ENCODE measurements at regions not wholly inside any gene's neighbourhood (a gene's known extent, or its start where the extent isn't known, plus 50 kb on each side); places are given as distances from the start of the nearest gene placed in this dataset.

GRCh38 chr6:63425493-63425892 lies 105.7 kb upstream of the LGSN start:
- TF ChIP-seq POLR2AphosphoS5 (IDR thresholded peaks at IDR 0.05) = no peak
- TF ChIP-seq CTCF (IDR thresholded peaks at IDR 0.05) = no peak
- TF ChIP-seq EP300 (IDR thresholded peaks at IDR 0.05; ENCODE audit: low read depth) = no peak
- TF ChIP-seq POLR2A (IDR thresholded peaks at IDR 0.05) = no peak
- 83 to 94% methylated on average over 1 to 2 of the region's 2 CpGs for WGBS, 2 donors (ENCODE audit: low coverage in 1 of 2)
- intact Hi-C loops (cut with DNase I; ENCODE audit: low total_unique reads) = no loop called here
- Histone ChIP-seq H3K27ac (no peak overlapping the region), H3K27me3 (no peaks in the 10 kb centered on the region), H3K36me3 (no peaks in the 10 kb centered on the region), H3K9me3 (no peaks in the 10 kb centered on the region), H3K4me1 (peaks cover 0 to 5% (median under 1%) of the 10 kb centered on the region in 4 donors), H3K4me3 (no peak overlapping the region)
- no peak for DNase-seq
- in situ Hi-C loops (cut with MboI; ENCODE audit: low pct_ligation_motif_present in 1 of 4, low pct_unique_long_range_greater_than_20kb in 1 of 4, low sequenced_read_pairs in 3 of 4) = no loop called here

DNA sequence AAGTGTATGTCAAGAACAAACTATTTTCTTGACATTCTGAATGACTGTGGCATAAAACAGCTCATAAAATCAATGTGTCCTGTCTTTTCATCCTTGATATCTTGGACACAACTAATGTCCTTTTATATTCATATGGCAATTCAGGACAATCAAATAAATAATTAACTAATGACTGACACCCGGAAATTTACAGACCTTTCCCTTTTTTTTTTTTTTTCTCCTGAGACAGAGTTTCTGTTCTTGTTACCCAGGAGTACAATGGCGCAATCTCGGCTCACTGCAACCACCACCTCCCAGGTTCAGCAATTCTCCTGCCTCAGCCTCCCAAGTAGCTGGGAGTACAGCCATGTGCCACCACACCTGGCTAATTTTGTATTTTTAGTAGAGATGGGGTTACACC lies 107.1 kb upstream of the LGSN start:
- in situ Hi-C loops (cut with MboI; ENCODE audit: low pct_ligation_motif_present in 1 of 4, low pct_unique_long_range_greater_than_20kb in 1 of 4, low sequenced_read_pairs in 3 of 4) = no loop called here
- no peaks in the 10 kb centered on the region for H3K27me3 ChIP-seq
- no peak for DNase-seq
- H3K9me3 ChIP-seq = no peaks in the 10 kb centered on the region
- H3K4me3 ChIP-seq = no peak overlapping the region
- TF ChIP-seq POLR2A (IDR thresholded peaks at IDR 0.05) (no peak), POLR2AphosphoS5 (IDR thresholded peaks at IDR 0.05) (no peak), EP300 (IDR thresholded peaks at IDR 0.05; ENCODE audit: low read depth) (no peak), CTCF (IDR thresholded peaks at IDR 0.05) (no peak)
- 60 to 85% methylated on average over 1 to 3 of the region's 3 CpGs for WGBS, 2 donors (ENCODE audit: low coverage in 1 of 2)
- H3K36me3 ChIP-seq = no peaks in the 10 kb centered on the region
- intact Hi-C loops (cut with DNase I; ENCODE audit: low total_unique reads) = no loop called here
- H3K4me1 ChIP-seq = no peaks in the 10 kb centered on the region
- H3K27ac ChIP-seq = no peak overlapping the region

GRCh38 chr6:63427951-63428350 lies 108.2 kb upstream of the LGSN start:
- in situ Hi-C loops (cut with MboI; ENCODE audit: low pct_ligation_motif_present in 1 of 4, low pct_unique_long_range_greater_than_20kb in 1 of 4, low sequenced_read_pairs in 3 of 4) = no loop called here
- no peak for TF ChIP-seq POLR2AphosphoS5 (IDR thresholded peaks at IDR 0.05)
- TF ChIP-seq EP300 (IDR thresholded peaks at IDR 0.05; ENCODE audit: low read depth) = no peak
- no peak for TF ChIP-seq POLR2A (IDR thresholded peaks at IDR 0.05)
- TF ChIP-seq CTCF (IDR thresholded peaks at IDR 0.05) = no peak
- no peaks in the 10 kb centered on the region for H3K9me3 ChIP-seq
- no peak for DNase-seq
- 65 to 71% methylated on average over 2 of the region's 2 CpGs for WGBS, 2 donors (ENCODE audit: low coverage in 1 of 2)
- H3K27me3 ChIP-seq = no peaks in the 10 kb centered on the region
- intact Hi-C loops (cut with DNase I; ENCODE audit: low total_unique reads) = no loop called here
- H3K36me3 ChIP-seq = no peaks in the 10 kb centered on the region
- no peak overlapping the region for H3K27ac ChIP-seq
- no peak overlapping the region for H3K4me3 ChIP-seq
- no peaks in the 10 kb centered on the region for H3K4me1 ChIP-seq

DNA sequence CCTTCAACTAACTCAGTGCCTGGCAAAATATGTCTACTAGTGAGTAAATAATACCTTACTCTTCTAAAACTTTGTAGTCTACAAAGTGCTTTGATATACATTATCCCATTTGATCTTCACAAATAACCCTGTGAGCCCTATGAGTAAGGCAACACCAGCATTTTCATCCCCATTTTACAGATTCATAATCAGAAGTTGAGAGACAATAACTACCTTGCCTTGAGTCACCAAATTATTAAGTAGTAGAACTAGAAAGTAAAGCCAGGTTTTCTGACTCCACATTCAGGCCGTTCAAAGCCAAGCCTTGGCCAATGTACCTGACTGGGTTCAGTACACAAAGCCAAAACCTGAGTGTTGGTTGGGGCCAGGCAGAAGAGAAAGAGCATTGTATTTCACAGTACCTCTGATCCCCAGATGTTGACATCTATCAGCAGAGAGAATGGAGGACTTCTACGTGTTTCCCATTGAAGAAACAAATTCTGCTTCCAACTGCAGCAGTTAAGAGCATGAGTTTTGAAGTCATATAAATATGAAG lies 111.3 kb upstream of the LGSN start:
- no peak for DNase-seq
- TF ChIP-seq EP300 (IDR thresholded peaks at IDR 0.05; ENCODE audit: low read depth) = no peak
- no peak for TF ChIP-seq POLR2AphosphoS5 (IDR thresholded peaks at IDR 0.05)
- TF ChIP-seq CTCF (IDR thresholded peaks at IDR 0.05) = no peak
- TF ChIP-seq POLR2A (IDR thresholded peaks at IDR 0.05) = no peak
- H3K4me1 ChIP-seq = no peaks in the 10 kb centered on the region
- no peak overlapping the region for H3K4me3 ChIP-seq
- H3K9me3 ChIP-seq = no peaks in the 10 kb centered on the region
- in situ Hi-C loops (cut with MboI; ENCODE audit: low pct_ligation_motif_present in 1 of 4, low pct_unique_long_range_greater_than_20kb in 1 of 4, low sequenced_read_pairs in 3 of 4) (no loop called here), intact Hi-C loops (cut with DNase I; ENCODE audit: low total_unique reads) (loop anchor here (2.0 kb wide), 1 partner anchor 20 kb away; no protein-coding TSS in a partner anchor)
- no peaks in the 10 kb centered on the region for H3K36me3 ChIP-seq
- no peaks in the 10 kb centered on the region for H3K27me3 ChIP-seq
- WGBS, 2 donors (ENCODE audit: low coverage in 1 of 2) = 92% methylated on average over 2 of the region's 2 CpGs; no CpG with 5 or more reads in 1 of the 2 donors
- H3K27ac ChIP-seq = no peak overlapping the region
